ENCODE measurements at regions not wholly inside any gene's neighbourhood (a gene's known extent, or its start where the extent isn't known, plus 50 kb on each side); places are given as distances from the start of the nearest gene placed in this dataset.

DNA sequence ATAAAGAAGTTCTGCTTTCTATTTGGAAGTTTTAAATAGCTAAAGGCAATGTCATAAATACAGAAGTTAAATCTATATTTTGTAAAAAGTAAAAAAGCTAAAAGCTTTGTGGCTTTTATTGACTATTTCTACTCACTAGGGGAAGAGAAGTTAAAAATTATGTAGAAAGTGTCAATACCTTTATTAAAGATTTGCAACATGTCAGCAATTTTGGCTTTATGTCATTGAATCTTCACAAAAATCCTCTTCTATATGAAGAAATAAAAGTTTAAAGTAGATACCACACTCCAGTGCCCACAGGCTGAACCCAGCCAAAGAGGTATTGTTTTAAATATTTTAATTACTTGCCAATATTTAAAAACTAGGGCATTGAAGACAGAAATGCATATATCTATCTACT lies 160.6 kb upstream of the HSF2 start:
- H3K9me3 ChIP-seq (ENCODE audit: control insufficient read depth in 2 of 3, insufficient read depth in 1 of 3, low read length in 3 of 3) = peaks cover 0 to 2% (median 2%) of the 10 kb centered on the region in 3 donors
- H3K4me1 ChIP-seq (ENCODE audit: control insufficient read depth in 2 of 3, insufficient read depth in 2 of 3, low read depth in 1 of 3, low read length in 3 of 3) = no peaks in the 10 kb centered on the region
- FAIRE-seq (no peak), DNase-seq (no peak)
- H3K36me3 ChIP-seq (ENCODE audit: control insufficient read depth in 2 of 3, insufficient read depth in 3 of 3, low read length in 3 of 3) = no peaks in the 10 kb centered on the region
- H3K27ac ChIP-seq (ENCODE audit: low read depth in 2 of 2, low read length in 2 of 2) = no peak overlapping the region
- H3K9ac ChIP-seq (ENCODE audit: low read length in 3 of 3) = no peak overlapping the region
- no peaks in the 10 kb centered on the region for H3K27me3 ChIP-seq (ENCODE audit: control insufficient read depth, insufficient read depth, low read length)
- H3K4me3 ChIP-seq (ENCODE audit: low read length in 3 of 3) = no peak overlapping the region
- intact Hi-C loops (cut with DNase I) = no loop called here
- TF ChIP-seq, protein P1, sequence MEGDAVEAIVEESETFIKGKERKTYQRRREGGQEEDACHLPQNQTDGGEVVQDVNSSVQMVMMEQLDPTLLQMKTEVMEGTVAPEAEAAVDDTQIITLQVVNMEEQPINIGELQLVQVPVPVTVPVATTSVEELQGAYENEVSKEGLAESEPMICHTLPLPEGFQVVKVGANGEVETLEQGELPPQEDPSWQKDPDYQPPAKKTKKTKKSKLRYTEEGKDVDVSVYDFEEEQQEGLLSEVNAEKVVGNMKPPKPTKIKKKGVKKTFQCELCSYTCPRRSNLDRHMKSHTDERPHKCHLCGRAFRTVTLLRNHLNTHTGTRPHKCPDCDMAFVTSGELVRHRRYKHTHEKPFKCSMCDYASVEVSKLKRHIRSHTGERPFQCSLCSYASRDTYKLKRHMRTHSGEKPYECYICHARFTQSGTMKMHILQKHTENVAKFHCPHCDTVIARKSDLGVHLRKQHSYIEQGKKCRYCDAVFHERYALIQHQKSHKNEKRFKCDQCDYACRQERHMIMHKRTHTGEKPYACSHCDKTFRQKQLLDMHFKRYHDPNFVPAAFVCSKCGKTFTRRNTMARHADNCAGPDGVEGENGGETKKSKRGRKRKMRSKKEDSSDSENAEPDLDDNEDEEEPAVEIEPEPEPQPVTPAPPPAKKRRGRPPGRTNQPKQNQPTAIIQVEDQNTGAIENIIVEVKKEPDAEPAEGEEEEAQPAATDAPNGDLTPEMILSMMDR (IDR thresholded peaks at IDR 0.05; ENCODE audit: borderline replicate concordance, extremely low read depth, insufficient read depth) = no peak

DNA sequence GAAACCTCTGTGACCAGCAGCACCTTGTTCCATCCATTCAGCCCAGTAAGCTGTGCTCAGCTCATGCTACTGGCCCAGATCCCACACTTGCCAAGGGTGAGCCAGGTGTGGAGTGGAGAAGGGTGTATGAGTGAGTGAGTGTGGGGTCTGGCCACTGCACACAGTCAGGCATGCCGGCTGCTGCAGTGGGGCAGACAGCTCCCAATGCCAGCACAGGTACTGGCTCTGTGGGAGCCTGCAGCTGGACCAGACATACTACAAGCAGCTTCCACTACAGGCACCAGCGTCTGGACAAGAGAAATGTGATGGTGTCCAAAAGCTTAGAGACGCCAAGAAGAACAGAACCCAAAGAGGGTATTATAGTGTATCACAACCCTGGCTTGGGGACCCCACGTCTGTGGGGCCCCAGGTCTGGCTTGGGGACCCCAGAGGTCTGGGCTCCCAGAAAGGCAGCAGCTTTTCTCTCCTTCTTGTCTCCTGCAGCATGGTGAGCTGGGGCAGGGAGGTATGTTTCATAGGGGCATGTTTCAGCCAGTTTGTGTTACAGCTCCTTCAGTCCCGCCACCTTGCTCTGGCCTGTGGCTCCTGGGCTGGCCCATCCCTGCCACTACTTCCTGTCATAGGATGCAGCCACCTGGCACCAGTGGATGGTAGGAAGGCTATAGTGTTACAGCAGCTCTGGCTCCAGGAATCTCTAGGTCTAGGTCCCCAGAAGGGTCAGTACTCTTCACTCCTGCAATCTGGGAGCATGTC lies 152.4 kb upstream of the HSF2 start:
- TF ChIP-seq, protein P1 (IDR thresholded peaks at IDR 0.05; ENCODE audit: borderline replicate concordance, extremely low read depth, insufficient read depth) = no peak
- Histone ChIP-seq H3K36me3 (ENCODE audit: control insufficient read depth in 2 of 3, insufficient read depth in 3 of 3, low read length in 3 of 3) (no peaks in the 10 kb centered on the region), H3K9me3 (ENCODE audit: control insufficient read depth in 2 of 3, insufficient read depth in 1 of 3, low read length in 3 of 3) (peaks cover 0 to 7% (median 2%) of the 10 kb centered on the region in 3 donors), H3K4me1 (ENCODE audit: control insufficient read depth in 2 of 3, insufficient read depth in 2 of 3, low read depth in 1 of 3, low read length in 3 of 3) (no peaks in the 10 kb centered on the region), H3K9ac (ENCODE audit: low read length in 3 of 3) (no peak overlapping the region), H3K27me3 (ENCODE audit: control insufficient read depth, insufficient read depth, low read length) (no peaks in the 10 kb centered on the region), H3K4me3 (ENCODE audit: low read length in 3 of 3) (no peak overlapping the region), H3K27ac (ENCODE audit: low read depth in 2 of 2, low read length in 2 of 2) (no peak overlapping the region)
- peak in 1 of 5 donors; percentile 39 for DNase-seq
- intact Hi-C loops (cut with DNase I) = no loop called here
- FAIRE-seq = no peak

DNA sequence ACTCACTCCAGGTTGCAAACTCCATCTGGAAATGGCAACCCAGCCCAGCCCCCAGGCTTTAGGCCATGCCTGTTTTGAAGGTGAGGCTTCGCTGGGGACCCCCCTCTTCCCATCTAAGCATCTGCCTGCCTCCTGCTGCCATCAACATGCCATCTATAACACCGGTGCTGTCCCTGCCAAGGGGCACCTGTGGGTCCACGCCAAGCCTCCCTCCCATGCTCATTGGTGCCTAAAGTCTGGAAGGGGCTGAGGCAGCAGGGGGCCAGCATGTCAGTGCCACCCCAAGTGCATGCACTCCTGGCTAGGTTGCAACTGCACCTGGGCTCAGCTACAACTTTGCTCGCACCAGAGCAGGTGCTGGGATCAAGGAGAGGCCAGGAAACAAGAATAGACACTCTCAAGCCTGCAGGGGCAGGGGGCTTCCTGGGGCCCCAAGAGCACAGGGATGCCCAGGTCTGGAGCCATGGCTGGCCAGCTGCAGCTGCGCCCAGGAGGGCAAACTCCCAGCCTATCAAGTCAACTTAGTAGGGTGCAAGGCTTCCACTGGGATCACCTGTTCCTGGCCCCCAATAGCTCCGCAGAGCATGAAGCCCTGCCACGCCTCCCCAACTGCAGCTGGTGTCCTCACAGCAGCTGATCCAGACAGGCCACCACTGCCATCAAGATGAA lies 151.3 kb upstream of the HSF2 start:
- H3K9ac ChIP-seq (ENCODE audit: low read length in 3 of 3) = no peak overlapping the region
- H3K4me3 ChIP-seq (ENCODE audit: low read length in 3 of 3) = no peak overlapping the region
- peaks cover 0 to 7% (median 0%) of the 10 kb centered on the region in 3 donors for H3K9me3 ChIP-seq (ENCODE audit: control insufficient read depth in 2 of 3, insufficient read depth in 1 of 3, low read length in 3 of 3)
- no peak for FAIRE-seq
- no peak overlapping the region for H3K27ac ChIP-seq (ENCODE audit: low read depth in 2 of 2, low read length in 2 of 2)
- TF ChIP-seq, protein P1 (IDR thresholded peaks at IDR 0.05; ENCODE audit: borderline replicate concordance, extremely low read depth, insufficient read depth) = no peak
- no peaks in the 10 kb centered on the region for H3K27me3 ChIP-seq (ENCODE audit: control insufficient read depth, insufficient read depth, low read length)
- peak in 1 of 5 donors; percentile 63 for DNase-seq
- no peaks in the 10 kb centered on the region for H3K4me1 ChIP-seq (ENCODE audit: control insufficient read depth in 2 of 3, insufficient read depth in 2 of 3, low read depth in 1 of 3, low read length in 3 of 3)
- H3K36me3 ChIP-seq (ENCODE audit: control insufficient read depth in 2 of 3, insufficient read depth in 3 of 3, low read length in 3 of 3) = no peaks in the 10 kb centered on the region
- intact Hi-C loops (cut with DNase I) = no loop called here
